ENCODE measurements at regions not wholly inside any gene's neighbourhood (a gene's known extent, or its start where the extent isn't known, plus 50 kb on each side); places are given as distances from the start of the nearest gene placed in this dataset.
"Not testable (repeated sequence)": the region's sequence is repeated elsewhere in the genome, so short reads cannot be mapped to it uniquely, and the experiment has no call there.

DNA sequence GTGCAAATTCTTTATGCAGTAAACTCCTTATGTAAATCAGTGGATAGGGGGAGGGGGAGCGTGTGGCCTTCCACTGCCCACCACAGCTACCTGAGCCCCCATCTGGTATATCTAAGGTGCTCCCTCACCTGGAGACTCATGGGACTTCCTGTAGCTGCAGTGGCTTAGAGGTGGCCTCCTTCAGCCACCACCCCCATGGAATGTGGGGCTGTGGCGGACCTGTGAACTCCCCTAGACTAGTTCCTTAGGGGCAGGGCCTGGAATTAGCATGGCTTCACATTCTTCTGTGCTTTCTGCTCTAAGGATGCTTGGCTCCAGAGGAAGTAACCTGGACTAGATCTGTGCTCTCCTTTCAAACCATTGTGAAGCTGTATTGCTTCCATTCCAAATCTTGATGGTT lies 550.5 kb upstream of the COBL start:
- DNase-seq, result no peak

DNA sequence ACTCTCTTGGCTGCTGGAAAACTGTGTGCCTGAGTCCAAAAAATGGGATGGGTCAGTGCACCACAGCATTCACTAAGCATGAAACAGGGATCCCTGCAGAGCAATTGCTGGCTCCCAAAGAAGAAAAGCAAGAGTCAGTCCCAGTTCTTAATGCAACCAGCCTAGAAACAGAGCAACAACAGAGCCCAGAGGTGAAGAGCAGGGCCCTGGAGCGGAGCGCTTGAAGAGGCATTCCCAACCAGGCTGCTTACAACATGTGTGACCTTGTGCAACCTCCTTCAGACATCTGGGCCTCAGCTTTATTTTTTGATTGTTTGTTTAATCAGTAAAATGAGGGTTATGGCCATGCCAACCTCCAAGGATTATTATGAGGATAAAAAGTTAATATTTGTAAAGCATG lies 543.7 kb upstream of the COBL start:
- no peak for DNase-seq

DNA sequence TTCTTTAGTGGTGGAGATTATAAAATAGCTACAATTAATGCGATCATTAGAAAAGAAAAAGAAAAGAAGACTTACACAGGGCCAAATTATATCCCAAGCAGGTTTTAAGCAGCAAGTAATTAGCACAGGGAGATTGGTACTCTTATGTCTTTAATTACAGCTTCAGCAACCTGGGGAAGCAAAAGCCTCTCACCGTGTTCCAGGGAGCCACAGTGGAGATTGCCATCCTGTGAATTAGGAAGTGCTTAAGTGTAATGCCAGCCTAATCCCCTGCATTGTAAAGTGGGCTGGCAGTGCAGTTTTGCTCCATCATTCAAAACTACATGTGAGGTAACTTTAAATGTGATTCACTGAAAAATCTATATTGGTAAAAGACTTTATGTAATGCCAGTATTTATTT lies 533.5 kb upstream of the COBL start:
- no peak for DNase-seq

DNA sequence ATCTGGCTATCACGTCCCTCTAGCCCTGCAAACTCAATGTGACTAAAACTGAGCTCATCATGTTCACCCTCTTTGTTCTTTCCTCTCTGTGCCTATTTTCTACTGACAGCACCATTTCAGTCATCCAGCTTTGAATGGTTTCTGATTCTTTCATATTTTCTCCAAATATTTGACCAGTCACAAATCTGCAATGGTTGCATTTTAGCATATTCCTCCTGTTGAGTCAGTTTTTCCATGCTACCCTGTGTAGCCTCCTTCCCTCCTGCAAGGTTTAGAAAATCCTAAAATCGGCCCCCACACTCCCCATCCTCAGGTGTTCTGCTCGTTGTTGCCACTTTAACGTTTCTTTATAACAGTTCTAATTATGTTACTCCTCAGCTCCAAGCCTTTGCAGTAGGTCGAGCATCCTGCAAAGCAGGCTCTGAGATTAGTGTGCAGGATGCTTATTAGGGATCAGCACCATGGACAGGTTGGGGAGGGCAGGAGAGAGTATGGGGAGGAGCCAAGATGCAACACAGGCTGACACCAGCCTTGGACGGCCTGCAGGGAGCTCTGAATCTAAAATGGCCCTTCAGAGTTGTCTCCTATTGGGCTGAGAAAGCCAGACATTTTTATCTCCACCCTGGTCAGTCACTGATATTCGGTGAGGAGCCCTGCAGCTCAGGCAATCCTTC lies 531.0 kb upstream of the COBL start:
- DNase-seq, result no peak

DNA sequence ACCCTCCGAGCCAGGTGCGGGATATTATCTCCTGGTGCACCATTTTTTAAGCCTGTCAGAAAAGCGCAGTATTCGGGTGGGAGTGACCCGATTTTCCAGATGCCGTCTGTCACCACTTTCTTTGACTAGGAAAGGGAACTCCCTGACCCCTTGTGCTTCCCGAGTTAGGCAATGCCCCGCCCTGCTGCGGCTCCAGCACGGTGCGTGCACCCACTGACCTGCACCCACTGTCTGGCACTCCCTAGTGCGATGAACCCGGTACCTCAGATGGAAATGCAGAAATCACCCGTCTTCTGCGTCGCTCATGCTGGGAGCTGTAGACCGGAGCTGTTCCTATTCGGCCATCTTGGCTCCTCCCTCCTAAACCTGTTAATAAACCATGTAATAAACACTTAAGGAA lies 522.5 kb upstream of the COBL start:
- DNase-seq, result not testable (repeated sequence)

DNA sequence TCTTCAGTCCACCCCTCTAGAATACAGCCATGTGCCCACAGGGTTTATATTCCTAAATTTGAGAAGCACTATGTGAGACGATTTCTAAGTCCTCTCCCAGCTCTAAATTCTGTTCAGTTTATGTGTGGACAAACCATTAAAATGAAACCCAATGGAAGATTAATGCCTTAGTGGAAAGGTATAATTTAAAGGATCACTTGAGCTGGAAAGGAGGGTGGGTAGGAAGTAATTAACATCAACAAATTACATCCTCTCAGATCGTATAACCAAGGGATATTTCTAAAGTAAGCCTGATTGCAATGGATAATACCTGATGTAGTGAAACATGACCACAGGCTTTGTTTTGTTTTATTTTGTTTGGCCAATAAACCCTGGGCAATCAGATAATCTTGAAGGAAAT lies 511.0 kb upstream of the COBL start:
- no peak for DNase-seq

DNA sequence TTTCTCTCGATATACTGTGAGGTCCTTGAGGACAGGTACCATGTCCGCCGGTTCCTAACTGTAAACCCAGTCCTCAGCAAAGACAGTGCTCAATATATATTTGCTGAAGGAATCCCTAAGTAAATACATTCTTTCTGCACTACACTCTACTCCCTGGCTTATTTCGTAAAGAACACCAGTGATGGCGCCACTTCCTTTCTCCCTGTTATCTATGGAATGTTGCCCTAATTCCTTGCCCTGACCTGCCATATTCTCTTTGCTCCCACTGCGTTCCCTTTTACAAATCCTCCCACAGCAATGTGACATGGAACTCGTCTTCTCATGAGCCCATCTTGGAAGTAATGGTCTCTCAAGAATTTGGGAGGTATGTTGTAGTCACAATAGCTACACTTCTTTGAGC lies 507.4 kb upstream of the COBL start:
- no peak for DNase-seq

DNA sequence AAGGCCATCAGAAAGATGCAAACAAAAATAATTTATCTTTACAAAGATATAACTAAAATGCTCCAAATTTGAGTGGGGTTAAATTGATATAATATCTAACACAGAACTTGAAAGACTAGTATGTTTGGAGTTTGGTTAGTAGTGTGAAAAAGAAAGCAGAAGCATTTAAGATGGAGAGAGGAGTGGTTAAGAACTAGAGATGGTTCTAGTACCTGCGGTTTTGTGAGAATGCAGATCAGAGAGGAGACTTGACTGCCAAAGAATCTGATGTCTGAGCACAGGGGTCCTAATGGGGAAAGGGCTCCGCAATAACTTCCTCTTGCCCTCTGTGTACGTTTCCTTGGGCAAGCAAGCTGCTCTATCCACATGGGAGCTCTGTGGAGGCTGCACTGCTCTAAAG lies 506.8 kb upstream of the COBL start:
- no peak for DNase-seq

DNA sequence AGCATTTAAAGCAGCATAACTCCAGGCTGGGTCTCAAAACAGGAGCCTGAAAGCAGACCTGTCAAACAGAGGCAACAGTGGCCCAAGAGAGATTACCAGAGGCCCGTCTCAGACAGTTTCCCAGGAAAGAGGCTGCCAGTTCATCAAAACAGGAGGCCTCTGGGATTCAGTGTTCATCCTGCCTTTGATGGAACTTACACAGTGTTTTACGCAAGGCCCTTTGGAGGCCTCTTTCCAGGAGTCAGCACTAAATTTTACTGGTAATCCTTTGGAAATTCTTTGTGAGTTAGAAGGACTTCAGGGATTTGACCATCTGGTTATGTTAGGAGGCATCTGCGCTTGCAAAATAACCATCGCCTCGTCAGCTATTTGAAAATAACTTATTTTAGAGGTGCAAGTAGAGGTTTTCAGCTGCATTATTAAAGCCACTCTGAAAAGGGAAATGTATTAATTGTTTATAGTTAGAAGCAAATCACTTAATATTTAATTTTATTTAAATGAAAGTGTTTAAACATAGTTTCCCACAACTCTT lies 501.2 kb upstream of the COBL start:
- DNase-seq, result no peak

DNA sequence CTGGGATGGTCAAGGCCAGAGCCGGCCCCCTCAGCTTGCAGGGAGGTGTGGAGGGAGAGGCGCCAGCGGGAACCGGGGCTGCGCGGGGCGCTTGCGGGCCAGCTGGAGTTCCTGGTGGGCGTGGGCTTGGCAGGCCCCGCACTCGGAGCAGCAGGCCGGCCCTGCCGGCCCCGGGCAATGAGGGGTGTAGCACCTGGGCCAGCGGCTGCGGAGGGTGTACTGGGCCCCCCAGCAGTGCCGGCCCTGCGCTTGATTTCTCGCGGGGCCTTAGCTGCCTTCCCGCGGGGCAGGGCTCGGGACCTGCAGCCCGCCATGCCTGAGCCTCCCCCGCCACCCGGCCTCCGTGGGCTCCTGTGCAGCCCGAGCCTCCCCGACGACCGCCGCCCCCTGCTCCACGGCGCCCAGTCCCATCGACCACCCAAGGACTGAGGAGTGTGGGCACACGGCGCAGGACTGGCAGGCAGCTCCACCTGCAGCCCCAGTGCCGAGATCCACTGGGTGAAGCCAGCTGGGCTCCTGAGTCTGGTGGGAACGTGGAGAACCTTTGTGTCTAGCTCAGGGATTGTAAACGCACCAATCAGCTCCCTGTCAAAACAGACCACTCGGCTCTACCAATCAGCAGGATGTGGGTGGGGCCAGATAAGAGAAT lies 489.3 kb upstream of the COBL start:
- DNase-seq, result not testable (repeated sequence)

DNA sequence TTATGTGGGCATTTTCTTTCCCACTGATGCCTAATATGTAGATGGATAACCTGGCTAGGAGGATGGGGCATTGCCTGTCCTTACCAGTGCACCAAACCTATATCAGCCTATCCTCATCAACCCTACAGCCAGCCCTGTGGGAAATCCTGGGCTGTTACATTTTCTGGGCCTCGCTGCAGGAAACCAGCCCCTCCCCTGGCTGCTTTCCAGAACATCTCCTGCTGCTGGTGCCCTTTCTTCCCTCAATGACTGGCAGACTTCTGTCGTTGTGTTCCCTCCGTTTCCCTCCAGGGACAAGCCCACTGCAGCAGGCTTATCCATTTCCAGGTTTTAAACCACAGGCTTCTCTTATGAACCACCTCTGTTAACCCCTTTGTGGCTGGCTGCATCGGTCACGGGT lies 486.1 kb upstream of the COBL start:
- no peak for DNase-seq

DNA sequence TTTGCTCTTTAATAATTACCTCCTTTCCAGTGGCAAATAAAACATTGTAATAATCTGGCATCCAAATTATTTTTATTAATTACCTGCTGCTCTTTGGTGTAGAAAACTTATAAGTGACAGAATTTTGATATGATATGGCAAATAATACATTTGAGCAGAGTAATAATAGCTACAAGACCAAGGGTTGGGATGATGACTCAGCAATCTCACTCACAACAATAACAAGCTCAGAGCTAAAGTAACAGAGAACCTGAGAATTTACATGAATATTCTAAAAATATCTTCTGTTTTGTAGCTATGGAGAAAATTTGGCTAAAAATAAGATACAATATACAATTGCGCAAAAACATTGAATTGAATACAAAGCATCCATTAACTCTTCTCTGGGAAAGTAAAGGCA lies 480.8 kb upstream of the COBL start:
- no peak for DNase-seq

DNA sequence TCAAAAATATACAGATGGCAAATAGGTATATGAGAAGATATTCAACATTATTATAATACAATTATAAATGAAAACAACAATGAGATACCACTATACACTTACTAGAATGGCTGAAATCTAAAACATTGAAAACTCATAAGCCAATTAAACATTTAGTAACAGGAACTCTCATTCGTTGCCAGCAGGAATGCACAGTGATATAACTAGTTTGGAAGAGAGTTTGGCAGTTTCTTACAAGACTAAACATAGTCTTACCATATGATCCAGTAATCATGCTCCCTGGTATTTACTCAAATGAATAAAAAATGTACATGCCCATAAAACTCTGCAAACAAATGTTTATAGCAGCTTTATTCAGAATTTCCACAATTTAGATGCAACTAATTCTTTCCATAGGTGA lies 476.2 kb upstream of the COBL start:
- DNase-seq, result no peak

DNA sequence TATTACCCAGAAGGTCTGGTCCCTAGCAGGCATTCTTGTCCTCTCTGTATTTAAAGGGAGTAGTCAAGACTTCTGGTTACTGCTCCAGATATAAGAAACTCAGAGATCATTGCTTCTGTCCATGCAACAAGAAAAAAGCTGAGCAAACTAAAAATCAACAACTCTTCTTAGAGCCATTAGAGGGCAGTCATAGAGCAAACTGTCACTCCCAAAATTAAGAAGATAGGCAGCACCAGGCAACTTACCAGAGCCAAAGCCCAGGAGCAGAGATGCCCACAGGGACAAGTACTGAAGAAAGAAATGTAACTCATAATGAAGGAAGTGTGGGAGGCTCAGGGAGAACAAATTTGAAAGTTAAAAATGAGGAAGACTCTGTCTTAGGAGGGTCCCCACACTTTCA lies 472.9 kb upstream of the COBL start:
- DNase-seq, result no peak

DNA sequence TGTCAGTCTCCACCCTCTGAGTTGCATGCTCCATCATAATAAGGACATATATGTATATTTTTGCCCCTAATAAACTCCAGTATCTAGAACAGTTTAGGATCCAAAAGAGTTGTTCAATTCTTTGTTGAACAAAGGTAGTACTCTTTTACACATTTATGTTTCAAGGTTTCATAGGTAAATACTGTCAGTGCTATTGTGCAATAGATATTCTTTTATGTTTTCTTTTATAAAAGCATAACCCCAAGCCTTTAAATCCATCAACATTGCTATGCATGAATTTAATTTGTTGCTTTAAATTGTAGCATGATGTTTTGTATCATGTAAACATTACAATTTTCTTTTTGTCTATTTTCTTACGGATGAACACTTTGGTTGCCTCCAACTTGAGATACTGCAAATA lies 469.7 kb upstream of the COBL start:
- no peak for DNase-seq

DNA sequence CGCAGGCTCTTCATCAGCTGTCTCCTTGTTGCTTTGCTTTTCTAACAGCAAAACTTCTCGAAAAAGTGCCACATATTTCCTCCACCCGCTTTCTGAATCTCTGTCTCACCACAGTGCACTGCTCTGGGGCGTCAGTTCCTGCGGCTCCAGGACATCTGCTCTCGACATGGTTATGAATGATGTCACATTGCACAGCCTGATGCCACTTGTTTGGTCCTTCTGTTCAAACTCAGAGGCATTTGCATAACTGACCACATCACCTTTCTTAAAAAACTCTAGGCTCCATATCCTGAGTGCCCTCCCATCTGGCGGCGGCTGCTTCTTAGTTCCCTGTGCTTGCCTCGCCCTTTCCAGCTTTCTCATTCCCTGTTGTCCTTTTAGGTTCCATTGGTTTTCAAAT lies 469.3 kb upstream of the COBL start:
- no peak for DNase-seq

DNA sequence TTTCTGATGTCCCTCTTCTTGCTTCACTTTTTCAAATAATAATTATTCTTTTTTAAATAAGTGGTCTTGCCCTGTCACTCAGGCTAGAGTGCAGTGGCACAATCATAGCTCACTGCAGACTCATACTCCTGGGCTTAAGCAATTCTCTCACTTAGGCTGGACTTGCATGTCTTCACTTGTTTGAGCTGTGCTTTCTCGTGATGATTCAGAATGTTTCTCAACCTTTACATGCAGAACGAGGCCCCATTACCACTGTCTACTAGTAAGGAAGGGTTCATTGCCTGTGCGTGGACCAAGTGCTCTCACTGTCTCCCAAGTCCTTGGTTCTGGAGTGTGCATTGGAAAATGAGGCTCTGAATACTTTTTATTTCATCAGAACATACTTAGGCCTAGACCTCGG lies 468.6 kb upstream of the COBL start:
- DNase-seq, result no peak

DNA sequence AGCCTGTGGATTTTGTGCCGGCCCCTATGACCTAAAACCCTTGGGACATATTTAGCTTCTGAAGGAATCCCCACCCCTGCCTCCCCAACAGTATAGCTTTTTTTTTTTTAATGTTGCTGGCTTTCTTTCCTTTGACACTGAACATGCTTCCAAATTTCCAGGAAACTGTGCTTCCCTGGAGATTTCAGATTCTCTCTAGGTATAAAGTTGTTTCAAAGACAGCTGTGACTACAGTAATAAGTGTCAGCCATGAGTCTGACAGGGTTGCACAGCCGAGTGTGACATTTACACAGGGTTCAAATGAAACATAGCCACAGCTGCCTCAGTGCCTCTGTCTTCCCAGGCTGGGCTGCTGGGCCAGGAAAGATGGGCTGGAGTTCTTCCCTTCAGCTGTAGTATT lies 466.6 kb upstream of the COBL start:
- no peak for DNase-seq

DNA sequence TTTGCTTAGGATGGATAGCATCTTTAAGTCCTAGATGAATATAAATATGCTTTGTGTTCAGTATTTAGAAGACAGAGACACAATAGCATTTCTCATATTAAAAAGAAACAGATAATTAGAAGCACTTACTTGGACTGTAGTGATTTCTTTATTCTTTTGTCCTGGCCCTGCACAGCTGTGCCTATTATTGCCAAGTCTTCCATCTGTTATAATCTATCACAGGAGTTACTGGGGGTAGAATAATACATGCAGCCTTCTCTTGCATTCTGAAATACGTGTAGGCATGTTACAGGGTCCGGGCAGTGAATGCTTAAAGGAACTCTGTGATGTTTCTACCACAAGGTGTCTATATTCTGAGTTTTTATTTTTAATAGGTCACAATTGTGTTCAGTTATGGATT lies 461.5 kb upstream of the COBL start:
- DNase-seq, result no peak

DNA sequence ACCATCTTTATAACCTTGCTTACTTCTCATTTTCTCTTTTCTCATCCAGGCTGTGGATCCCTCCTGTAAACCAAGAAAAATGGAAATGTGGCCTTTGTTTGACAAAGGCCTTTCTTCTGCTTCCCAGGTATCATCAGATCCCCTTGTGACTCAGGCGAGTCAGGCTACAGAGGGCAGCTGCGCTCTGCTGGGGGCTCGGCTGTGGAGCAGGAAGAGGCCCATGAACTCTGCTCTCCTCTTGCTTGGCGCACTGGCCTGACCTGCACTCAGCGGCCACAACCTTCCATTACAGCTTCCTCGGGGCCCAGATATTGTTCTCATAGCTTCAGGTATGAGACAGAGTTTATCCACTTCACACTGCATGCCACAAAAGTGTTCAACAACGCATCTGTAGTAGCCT lies 457.6 kb upstream of the COBL start:
- no peak for DNase-seq

DNA sequence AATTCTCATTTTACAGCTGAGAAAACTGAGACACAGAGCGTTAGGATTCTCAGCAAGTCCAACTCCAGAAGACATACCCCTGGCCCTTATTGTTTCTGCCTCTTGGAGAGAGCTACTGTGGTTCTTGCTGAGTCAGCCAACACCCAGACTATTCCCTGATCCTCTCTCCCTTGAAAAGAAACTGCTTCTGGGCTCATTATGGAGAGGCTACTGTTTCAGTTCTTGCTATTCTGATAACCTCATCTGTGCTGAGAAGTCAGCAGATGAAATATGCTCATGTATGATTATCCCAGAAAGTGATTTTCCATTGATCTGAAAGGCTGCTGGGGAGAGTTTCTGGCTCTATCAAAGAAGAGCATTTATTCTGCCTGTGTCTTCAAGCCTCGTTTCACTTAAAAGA lies 455.6 kb upstream of the COBL start:
- no peak for DNase-seq

DNA sequence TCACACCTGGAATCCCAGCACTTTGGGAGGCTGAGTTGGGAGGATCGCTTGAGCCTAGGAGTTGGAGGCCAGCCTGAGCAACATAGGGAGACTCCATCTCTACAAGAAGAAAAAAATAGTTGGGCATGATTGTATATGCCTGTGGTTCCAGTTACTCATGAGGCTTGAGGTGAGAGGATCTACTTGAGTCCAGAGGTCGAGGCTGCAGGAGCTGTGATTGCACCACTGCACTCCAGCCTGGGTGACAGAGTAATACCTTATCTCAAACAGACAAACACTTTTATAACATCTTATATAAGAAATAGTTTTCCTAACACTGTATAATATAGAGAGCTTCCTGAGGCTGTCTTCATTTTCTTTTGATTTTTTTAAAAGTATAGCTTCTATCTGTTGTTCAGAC lies 448.4 kb upstream of the COBL start:
- DNase-seq, result no peak

DNA sequence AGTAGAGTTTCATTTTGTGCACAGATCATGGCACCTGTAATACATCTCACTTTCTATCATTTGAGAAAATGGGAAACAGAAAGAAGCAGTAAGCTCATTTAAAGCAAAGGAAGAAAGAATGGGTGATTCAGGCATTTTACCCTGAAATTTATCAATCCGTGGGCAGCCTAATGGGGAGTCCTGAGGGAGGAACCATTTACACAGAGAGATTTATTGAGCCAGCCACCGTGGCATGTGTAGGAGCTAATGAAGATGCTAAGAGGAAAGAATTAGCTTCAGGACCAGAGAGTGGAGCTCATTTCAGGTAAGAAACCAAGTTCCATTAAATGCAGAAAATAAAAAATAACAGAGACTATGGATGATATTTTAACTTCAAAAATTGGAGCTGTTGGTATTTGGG lies 443.4 kb upstream of the COBL start:
- DNase-seq, result no peak

DNA sequence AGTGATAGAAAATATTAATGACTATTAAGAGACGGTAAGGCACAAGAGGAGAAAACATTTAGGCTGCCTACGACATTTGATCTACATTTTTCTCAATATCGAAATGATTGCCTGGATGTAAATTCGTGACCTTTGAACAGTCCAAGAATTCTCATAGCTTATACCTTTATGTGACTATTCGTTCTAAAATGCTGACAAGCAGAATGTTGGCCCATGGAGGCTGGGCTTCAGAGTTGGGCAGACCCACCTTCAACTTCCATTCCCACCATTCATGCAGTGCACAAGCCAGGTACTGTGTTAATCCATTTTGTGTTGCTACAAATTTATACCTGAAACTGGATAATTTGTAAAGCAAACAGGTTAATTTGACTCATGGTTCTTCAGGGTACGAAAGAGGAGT lies 441.4 kb upstream of the COBL start:
- DNase-seq, result no peak

DNA sequence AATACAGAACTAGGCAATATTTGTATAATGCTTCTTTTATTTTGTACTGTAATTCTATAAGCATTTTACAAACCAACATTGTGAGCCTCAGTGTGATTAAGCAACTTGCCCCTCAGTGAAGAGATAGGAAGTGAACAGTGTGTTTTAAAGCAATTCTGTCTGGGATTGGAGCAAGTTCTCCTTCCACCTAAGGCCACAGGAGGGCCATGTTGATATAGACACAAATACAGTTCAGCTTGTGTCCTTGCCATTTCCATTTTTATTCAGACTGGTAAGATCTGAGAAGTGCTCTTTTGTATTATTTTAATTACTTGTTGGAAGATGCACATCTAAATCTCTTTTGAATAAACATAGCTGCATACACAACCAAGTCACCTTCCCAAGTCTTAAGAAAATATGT lies 416.3 kb upstream of the COBL start:
- DNase-seq, result no peak
